H1 (cell line): ENCODE measurements at regions not wholly inside any gene's neighbourhood (a gene's known extent, or its start where the extent isn't known, plus 50 kb on each side); places are given as distances from the start of the nearest gene placed in this dataset.

Experiments used
- CHD1 ChIP-seq: IDR thresholded peaks from 2 replicates; pipeline ENCODE4 v1.6.1; 2012; ENCODE audit warnings: low read depth, low read length, improper control_type of control experiment
- CREB1 ChIP-seq: IDR thresholded peaks from 2 replicates; pipeline ENCODE4 v1.6.1; 2012; ENCODE audit warnings: inconsistent platforms
- GTF2F1 ChIP-seq: IDR thresholded peaks from 2 replicates; pipeline ENCODE4 v1.6.1; 2012; ENCODE audit warnings: low read depth, low read length, improper control_type of control experiment, borderline replicate concordance
- HDAC6 ChIP-seq: IDR thresholded peaks from one replicate; pipeline ENCODE4 v1.7.1; 2012; ENCODE audit warnings: low read depth, mild to moderate bottlenecking, inconsistent platforms, low read length, moderate library complexity
- MAFK ChIP-seq: IDR thresholded peaks from 2 replicates; pipeline ENCODE4 v1.6.1; 2012; ENCODE audit warnings: low read depth, mild to moderate bottlenecking, improper control_type of control experiment, low read length
- NANOG ChIP-seq: IDR thresholded peaks from 2 replicates; pipeline ENCODE4 v1.6.1; 2011; ENCODE audit warnings: low read length, low read depth, mild to moderate bottlenecking, inconsistent platforms; ENCODE audit not compliant: insufficient read depth, poor library complexity, severe bottlenecking
- PHF8 ChIP-seq: fragments of 200-600 bp; sonication (generic); conservative IDR thresholded peaks from 2 replicates; pipeline ENCODE4 v1.7.1; 2012; ENCODE audit warnings: low read depth, mild to moderate bottlenecking, inconsistent platforms, low read length, moderate library complexity
- RNF2 ChIP-seq: fragments of 200-900, 300-1000 bp; sonication (generic); IDR thresholded peaks from 2 replicates; pipeline ENCODE4 v1.7.1; 2016; ENCODE audit warnings: borderline replicate concordance, low read depth, mild to moderate bottlenecking, antibody characterized with exemption, low read length; ENCODE audit not compliant: poor library complexity, severe bottlenecking; ENCODE audit errors: missing control alignments
- SP2 ChIP-seq: IDR thresholded peaks from 2 replicates; pipeline ENCODE4 v1.6.1; 2012; ENCODE audit warnings: mild to moderate bottlenecking, low read length, inconsistent platforms
- TAF1 ChIP-seq: IDR thresholded peaks from 2 replicates; pipeline ENCODE4 v1.6.1; 2011; ENCODE audit warnings: mild to moderate bottlenecking, low read depth, low read length
- TF ChIP-seq, protein P1 (sequence below): fragments of 300-600 bp; sonication (generic); IDR thresholded peaks from 2 replicates; pipeline ENCODE4 v1.7.1; 2012; ENCODE audit warnings: low read length, moderate library complexity, mild to moderate bottlenecking, inconsistent platforms; ENCODE audit not compliant: insufficient replicate concordance
- TF ChIP-seq, protein P2 (sequence below): IDR thresholded peaks from 2 replicates; pipeline ENCODE4 v1.6.1; 2012; ENCODE audit warnings: inconsistent platforms

- TF ChIP-seq, protein P1, sequence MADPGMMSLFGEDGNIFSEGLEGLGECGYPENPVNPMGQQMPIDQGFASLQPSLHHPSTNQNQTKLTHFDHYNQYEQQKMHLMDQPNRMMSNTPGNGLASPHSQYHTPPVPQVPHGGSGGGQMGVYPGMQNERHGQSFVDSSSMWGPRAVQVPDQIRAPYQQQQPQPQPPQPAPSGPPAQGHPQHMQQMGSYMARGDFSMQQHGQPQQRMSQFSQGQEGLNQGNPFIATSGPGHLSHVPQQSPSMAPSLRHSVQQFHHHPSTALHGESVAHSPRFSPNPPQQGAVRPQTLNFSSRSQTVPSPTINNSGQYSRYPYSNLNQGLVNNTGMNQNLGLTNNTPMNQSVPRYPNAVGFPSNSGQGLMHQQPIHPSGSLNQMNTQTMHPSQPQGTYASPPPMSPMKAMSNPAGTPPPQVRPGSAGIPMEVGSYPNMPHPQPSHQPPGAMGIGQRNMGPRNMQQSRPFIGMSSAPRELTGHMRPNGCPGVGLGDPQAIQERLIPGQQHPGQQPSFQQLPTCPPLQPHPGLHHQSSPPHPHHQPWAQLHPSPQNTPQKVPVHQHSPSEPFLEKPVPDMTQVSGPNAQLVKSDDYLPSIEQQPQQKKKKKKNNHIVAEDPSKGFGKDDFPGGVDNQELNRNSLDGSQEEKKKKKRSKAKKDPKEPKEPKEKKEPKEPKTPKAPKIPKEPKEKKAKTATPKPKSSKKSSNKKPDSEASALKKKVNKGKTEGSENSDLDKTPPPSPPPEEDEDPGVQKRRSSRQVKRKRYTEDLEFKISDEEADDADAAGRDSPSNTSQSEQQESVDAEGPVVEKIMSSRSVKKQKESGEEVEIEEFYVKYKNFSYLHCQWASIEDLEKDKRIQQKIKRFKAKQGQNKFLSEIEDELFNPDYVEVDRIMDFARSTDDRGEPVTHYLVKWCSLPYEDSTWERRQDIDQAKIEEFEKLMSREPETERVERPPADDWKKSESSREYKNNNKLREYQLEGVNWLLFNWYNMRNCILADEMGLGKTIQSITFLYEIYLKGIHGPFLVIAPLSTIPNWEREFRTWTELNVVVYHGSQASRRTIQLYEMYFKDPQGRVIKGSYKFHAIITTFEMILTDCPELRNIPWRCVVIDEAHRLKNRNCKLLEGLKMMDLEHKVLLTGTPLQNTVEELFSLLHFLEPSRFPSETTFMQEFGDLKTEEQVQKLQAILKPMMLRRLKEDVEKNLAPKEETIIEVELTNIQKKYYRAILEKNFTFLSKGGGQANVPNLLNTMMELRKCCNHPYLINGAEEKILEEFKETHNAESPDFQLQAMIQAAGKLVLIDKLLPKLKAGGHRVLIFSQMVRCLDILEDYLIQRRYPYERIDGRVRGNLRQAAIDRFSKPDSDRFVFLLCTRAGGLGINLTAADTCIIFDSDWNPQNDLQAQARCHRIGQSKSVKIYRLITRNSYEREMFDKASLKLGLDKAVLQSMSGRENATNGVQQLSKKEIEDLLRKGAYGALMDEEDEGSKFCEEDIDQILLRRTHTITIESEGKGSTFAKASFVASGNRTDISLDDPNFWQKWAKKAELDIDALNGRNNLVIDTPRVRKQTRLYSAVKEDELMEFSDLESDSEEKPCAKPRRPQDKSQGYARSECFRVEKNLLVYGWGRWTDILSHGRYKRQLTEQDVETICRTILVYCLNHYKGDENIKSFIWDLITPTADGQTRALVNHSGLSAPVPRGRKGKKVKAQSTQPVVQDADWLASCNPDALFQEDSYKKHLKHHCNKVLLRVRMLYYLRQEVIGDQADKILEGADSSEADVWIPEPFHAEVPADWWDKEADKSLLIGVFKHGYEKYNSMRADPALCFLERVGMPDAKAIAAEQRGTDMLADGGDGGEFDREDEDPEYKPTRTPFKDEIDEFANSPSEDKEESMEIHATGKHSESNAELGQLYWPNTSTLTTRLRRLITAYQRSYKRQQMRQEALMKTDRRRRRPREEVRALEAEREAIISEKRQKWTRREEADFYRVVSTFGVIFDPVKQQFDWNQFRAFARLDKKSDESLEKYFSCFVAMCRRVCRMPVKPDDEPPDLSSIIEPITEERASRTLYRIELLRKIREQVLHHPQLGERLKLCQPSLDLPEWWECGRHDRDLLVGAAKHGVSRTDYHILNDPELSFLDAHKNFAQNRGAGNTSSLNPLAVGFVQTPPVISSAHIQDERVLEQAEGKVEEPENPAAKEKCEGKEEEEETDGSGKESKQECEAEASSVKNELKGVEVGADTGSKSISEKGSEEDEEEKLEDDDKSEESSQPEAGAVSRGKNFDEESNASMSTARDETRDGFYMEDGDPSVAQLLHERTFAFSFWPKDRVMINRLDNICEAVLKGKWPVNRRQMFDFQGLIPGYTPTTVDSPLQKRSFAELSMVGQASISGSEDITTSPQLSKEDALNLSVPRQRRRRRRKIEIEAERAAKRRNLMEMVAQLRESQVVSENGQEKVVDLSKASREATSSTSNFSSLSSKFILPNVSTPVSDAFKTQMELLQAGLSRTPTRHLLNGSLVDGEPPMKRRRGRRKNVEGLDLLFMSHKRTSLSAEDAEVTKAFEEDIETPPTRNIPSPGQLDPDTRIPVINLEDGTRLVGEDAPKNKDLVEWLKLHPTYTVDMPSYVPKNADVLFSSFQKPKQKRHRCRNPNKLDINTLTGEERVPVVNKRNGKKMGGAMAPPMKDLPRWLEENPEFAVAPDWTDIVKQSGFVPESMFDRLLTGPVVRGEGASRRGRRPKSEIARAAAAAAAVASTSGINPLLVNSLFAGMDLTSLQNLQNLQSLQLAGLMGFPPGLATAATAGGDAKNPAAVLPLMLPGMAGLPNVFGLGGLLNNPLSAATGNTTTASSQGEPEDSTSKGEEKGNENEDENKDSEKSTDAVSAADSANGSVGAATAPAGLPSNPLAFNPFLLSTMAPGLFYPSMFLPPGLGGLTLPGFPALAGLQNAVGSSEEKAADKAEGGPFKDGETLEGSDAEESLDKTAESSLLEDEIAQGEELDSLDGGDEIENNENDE: no peak
- TF ChIP-seq TAF1 (no peak), SP2 (no peak), MAFK (no peak), PHF8 (no peak), RNF2 (no peak), HDAC6 (no peak), NANOG (no peak), GTF2F1 (no peak), CREB1 (no peak), CHD1 (no peak)
- TF ChIP-seq, protein P2, sequence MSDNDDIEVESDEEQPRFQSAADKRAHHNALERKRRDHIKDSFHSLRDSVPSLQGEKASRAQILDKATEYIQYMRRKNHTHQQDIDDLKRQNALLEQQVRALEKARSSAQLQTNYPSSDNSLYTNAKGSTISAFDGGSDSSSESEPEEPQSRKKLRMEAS: no peak
- TF ChIP-seq, all 59 proteins: peak for 0
Observed at GRCh38 chr7:152511736-152512135, 75.9 kb upstream of the KMT2C start (continued).
